ENCODE measurements at regions not wholly inside any gene's neighbourhood (a gene's known extent, or its start where the extent isn't known, plus 50 kb on each side); places are given as distances from the start of the nearest gene placed in this dataset.

DNA sequence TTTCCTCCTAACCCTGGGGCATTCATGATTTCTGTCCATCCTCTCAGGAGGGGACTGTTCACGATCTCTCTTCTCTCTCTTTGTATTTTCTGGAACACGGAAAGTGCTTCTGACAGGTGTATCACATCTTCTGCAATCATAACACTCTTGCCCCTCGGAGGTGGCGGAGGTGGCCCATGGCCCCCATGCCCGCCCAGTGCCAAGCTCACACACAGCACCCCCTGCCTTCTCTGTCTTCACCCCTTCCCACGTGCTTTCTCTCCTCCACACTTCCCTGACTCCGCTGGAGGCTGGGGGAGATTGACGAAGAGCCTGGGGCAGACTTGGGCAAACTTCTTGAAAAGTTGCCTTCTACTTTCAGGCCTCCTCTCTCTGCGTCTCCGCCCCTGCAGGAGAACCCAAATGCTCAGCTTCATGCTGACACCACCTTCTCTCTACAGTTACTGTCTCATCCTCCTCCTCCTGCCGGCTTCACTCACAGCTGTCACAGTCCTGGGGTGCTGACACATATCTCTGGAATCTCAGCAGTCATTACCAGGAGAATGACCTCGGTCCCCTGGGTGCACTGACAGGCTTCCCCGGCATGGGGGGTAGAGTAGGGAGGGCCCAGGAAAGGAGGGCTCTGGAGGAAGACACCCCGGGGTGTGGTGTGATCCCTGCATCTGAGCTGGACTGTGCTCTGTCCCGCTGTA, 127.1 kb downstream of the ENGASE start:
- TF ChIP-seq JUN (IDR thresholded peaks at IDR 0.05; ENCODE audit: borderline replicate concordance, insufficient read depth, insufficient read length, low read depth): no peak
- TF ChIP-seq POLR2AphosphoS5 (IDR thresholded peaks at IDR 0.05; ENCODE audit: insufficient read depth, low read depth, low read length): no peak
- TF ChIP-seq, protein P1, sequence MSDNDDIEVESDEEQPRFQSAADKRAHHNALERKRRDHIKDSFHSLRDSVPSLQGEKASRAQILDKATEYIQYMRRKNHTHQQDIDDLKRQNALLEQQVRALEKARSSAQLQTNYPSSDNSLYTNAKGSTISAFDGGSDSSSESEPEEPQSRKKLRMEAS (IDR thresholded peaks at IDR 0.05; ENCODE audit: insufficient read depth, insufficient read length): no peak
- no peak for TF ChIP-seq GATA2 (IDR thresholded peaks at IDR 0.05; ENCODE audit: insufficient read depth, insufficient read length, low read depth, low read length)
- TF ChIP-seq, protein P2, sequence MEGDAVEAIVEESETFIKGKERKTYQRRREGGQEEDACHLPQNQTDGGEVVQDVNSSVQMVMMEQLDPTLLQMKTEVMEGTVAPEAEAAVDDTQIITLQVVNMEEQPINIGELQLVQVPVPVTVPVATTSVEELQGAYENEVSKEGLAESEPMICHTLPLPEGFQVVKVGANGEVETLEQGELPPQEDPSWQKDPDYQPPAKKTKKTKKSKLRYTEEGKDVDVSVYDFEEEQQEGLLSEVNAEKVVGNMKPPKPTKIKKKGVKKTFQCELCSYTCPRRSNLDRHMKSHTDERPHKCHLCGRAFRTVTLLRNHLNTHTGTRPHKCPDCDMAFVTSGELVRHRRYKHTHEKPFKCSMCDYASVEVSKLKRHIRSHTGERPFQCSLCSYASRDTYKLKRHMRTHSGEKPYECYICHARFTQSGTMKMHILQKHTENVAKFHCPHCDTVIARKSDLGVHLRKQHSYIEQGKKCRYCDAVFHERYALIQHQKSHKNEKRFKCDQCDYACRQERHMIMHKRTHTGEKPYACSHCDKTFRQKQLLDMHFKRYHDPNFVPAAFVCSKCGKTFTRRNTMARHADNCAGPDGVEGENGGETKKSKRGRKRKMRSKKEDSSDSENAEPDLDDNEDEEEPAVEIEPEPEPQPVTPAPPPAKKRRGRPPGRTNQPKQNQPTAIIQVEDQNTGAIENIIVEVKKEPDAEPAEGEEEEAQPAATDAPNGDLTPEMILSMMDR (IDR thresholded peaks at IDR 0.05; ENCODE audit: extremely low read depth in 1 of 2, insufficient read depth in 1 of 2, low read depth in 1 of 2, low read length in 2 of 2): no peak
- no peak for TF ChIP-seq MYC (IDR thresholded peaks at IDR 0.05; ENCODE audit: low read depth, low read length)
- no peak for TF ChIP-seq POLR2A (IDR thresholded peaks at IDR 0.05; ENCODE audit: low read depth, low read length)
- no peak for TF ChIP-seq EZH2 (IDR thresholded peaks at IDR 0.05; ENCODE audit: borderline replicate concordance, low read depth, low read length, severe bottlenecking)
- intact Hi-C loops (cut with micrococcal nuclease) (no loop called here), dilution Hi-C loops (cut with MboI; ENCODE audit: extremely low pct_ligation_motif_present, low sequenced_read_pairs) (no loop called here)
- ChIA-PET POLR2A (no interaction called here), CTCF (no interaction called here)
- Histone ChIP-seq H3K4me3 (replicated peaks in 1 of 3; ENCODE audit: insufficient read depth in 1 of 3, low read depth in 1 of 3, low read length in 3 of 3) (no peak overlapping the region), H4K20me1 (replicated peaks; ENCODE audit: control insufficient read depth, extremely low read depth, insufficient read depth, low read length) (no peaks in the 10 kb centered on the region), H3K79me2 (ENCODE audit: control insufficient read depth, insufficient read depth, low read length) (no peaks in the 10 kb centered on the region), H3K9me3 (replicated peaks; ENCODE audit: control insufficient read depth, insufficient read depth, low read length) (no peaks in the 10 kb centered on the region), H3K36me3 (ENCODE audit: control insufficient read depth in 2 of 2, extremely low read depth in 1 of 2, insufficient read depth in 2 of 2, low read length in 2 of 2) (no peaks in the 10 kb centered on the region), H3K4me2 (ENCODE audit: insufficient read depth, low read length) (no peak overlapping the region), H2AFZ (ENCODE audit: low read depth, low read length) (no peak overlapping the region), H3K27ac (ENCODE audit: insufficient read depth, low read depth, low read length) (no peak overlapping the region), H3K9me1 (replicated peaks; ENCODE audit: control insufficient read depth, extremely low read depth, insufficient read depth, low read length) (no peaks in the 10 kb centered on the region), H3K9ac (replicated peaks; ENCODE audit: extremely low read depth, insufficient read depth, low read length) (no peak overlapping the region), H3K27me3 (ENCODE audit: control insufficient read depth in 2 of 2, insufficient read depth in 2 of 2, low read length in 2 of 2) (peaks cover 0 to 1% of the 10 kb centered on the region in 2 experiments), H3K4me1 (ENCODE audit: control insufficient read depth, extremely low read depth, insufficient read depth, low read length) (no peaks in the 10 kb centered on the region)
- FAIRE-seq: no peak
- BruUV-seq (replicated peaks): no TSS peak
- DNase-seq (ENCODE audit: low read depth, low spot score): no peak
